OCI-LY3 (cell line): ENCODE measurements at regions not wholly inside any gene's neighbourhood (a gene's known extent, or its start where the extent isn't known, plus 50 kb on each side); places are given as distances from the start of the nearest gene placed in this dataset.

ENCODE experiments used
- EZH2phosphoT487 ChIP-seq: fragments of 200-600 bp; shearing (Covaris generic); IDR thresholded peaks from 2 replicates; pipeline ENCODE4 v1.6.1; 2018; ENCODE audit warnings: antibody characterized with exemption, mixed run types, low read depth
- TF ChIP-seq, protein P1 (sequence below): fragments of 200-600, 300-600 bp; sonication (generic); IDR thresholded peaks from 2 replicates; pipeline ENCODE4 v1.5.1; 2014; ENCODE audit warnings: antibody characterized with exemption, low read length, low read depth

DNA sequence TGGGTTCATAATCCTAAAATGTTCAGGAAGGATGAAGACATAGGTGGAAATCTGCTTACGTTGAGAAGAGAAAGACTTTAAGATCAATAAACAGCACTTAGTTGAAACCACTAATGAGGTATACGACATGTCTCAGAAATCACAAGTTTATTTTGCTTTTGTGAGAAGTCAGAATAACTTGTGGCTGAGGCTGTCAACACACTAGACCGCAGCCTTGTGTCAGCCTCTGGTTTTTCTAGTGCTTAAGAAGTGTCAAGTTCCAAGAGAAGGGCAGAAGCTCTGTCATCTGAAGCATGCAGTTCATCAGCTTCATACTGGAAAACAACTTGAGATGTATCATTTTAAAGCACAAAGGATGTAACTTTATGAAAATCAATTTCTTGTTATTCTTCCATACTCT, 420.9 kb downstream of the METTL15 start:
- TF ChIP-seq, protein P1, sequence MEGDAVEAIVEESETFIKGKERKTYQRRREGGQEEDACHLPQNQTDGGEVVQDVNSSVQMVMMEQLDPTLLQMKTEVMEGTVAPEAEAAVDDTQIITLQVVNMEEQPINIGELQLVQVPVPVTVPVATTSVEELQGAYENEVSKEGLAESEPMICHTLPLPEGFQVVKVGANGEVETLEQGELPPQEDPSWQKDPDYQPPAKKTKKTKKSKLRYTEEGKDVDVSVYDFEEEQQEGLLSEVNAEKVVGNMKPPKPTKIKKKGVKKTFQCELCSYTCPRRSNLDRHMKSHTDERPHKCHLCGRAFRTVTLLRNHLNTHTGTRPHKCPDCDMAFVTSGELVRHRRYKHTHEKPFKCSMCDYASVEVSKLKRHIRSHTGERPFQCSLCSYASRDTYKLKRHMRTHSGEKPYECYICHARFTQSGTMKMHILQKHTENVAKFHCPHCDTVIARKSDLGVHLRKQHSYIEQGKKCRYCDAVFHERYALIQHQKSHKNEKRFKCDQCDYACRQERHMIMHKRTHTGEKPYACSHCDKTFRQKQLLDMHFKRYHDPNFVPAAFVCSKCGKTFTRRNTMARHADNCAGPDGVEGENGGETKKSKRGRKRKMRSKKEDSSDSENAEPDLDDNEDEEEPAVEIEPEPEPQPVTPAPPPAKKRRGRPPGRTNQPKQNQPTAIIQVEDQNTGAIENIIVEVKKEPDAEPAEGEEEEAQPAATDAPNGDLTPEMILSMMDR, result no peak
- no peak for TF ChIP-seq EZH2phosphoT487
